Esophagus muscularis mucosa (tissue), 4 donors: ENCODE measurements at regions not wholly inside any gene's neighbourhood (a gene's known extent, or its start where the extent isn't known, plus 50 kb on each side); places are given as distances from the start of the nearest gene placed in this dataset.

Source experiments
- CTCF ChIP-seq, 3 experiments: fragments of 200-600 bp in 2 of 3; fragments of 450-650 bp in 1 of 3; sonication (generic) in 2 of 3; IDR thresholded peaks; one replicate each; pipeline ENCODE4 v1.5.1; 2017 to 2019; ENCODE audit warnings: antibody characterized with exemption in 3 of 3, mild to moderate bottlenecking in 2 of 3, moderate library complexity in 1 of 3
- EP300 ChIP-seq: sonication (generic); formaldehyde crosslinking; IDR thresholded peaks from one replicate; pipeline ENCODE4 v1.6.1; 2017; ENCODE audit warnings: antibody characterized with exemption
- POLR2A ChIP-seq: fragments of 450-650 bp; IDR thresholded peaks from one replicate; pipeline ENCODE4 v1.6.1; 2017; ENCODE audit warnings: antibody characterized with exemption, moderate library complexity, mild to moderate bottlenecking, low read depth
- POLR2AphosphoS5 ChIP-seq, 2 donors: sonication (generic); formaldehyde crosslinking; IDR thresholded peaks; one replicate each; pipeline ENCODE4 v1.6.1; 2017; ENCODE audit warnings: antibody characterized with exemption in 2 of 2

GRCh38 chr13:88800505-88800904 lies 1129.3 kb downstream of the SLITRK5 start:
- TF ChIP-seq POLR2A, result no peak
- TF ChIP-seq POLR2AphosphoS5 (IDR thresholded peaks at IDR 0.05), result no peak
- TF ChIP-seq CTCF (IDR thresholded peaks at IDR 0.05), result no peak
- no peak for TF ChIP-seq EP300
